Right atrium auricular region (tissue), 2 donors: ENCODE measurements at regions not wholly inside any gene's neighbourhood (a gene's known extent, or its start where the extent isn't known, plus 50 kb on each side); places are given as distances from the start of the nearest gene placed in this dataset.

Source experiments
- DNase-seq: peaks from one replicate; pipeline ENCODE4 v3.0.0-alpha.2; 2019; ENCODE audit warnings: low spot score
- H3K27ac ChIP-seq, 2 donors: fragments of 200-600 bp; sonication (generic); 1 replicate in 1 of 2; 2 replicates in 1 of 2; pipeline ENCODE4 v1.5.1; 2016 to 2019
- H3K27me3 ChIP-seq, 2 donors: fragments of 200-600 bp; sonication (generic); one replicate each; pipeline versions ENCODE4 v1.5.1 to v1.6.0; 2017 to 2019
- H3K36me3 ChIP-seq: fragments of 200-600 bp; sonication (generic); one replicate; pipeline ENCODE4 v1.5.1; 2016
- H3K4me1 ChIP-seq, 2 donors: fragments of 200-600 bp; sonication (generic); one replicate each; pipeline versions ENCODE4 v1.5.1 to v1.6.0; 2017 to 2019
- H3K4me3 ChIP-seq, 2 donors: fragments of 200-600 bp; sonication (generic); 1 replicate in 1 of 2; 2 replicates in 1 of 2; pipeline ENCODE4 v1.5.1; 2017 to 2019; ENCODE audit warnings: mild to moderate bottlenecking in 1 of 2, moderate library complexity in 1 of 2
- H3K9me3 ChIP-seq, 2 donors: fragments of 200-600 bp; sonication (generic); one replicate each; pipeline ENCODE4 v1.5.1; 2019
- TF ChIP-seq, protein P1 (sequence below), 2 donors: fragments of 200-600 bp; sonication (generic); IDR thresholded peaks; one replicate each; pipeline ENCODE4 v1.5.1; 2019; ENCODE audit warnings: antibody characterized with exemption in 2 of 2

DNA sequence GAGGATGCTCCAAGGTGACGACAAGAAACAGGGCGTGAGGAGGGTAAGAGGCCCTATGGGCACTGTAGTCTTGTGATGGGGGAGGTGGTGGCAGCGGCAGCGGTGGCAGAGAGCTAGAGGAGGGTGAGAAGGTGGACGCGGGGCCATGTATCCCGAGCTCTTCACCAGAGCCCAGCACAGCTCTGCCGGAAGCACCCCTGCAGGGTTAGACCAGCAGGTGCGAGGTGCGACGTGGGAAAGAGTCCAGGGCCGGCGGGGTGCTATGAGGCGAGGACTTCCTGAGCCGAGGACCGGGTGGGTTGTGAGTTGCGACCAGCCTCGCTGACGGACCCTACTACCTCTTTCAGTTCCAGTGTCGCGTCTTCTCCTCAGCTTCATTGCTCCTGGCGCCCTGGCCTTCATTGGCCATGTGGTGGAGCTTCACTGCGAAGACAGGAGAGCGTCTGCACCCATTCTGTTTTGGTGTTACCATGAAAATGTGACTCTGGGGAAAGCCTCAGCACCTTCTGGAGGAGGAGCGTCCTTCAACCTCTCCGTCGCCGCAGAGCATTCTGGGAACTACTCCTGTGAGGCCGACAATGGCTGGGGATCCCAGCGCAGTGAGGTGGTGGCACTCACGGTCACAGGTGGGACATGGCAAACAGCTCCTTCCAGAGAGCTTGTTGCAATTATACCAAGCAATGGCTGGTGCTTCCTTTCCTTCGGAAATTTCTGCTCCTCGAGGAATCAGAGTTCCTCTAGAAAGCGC is 67.9 kb upstream of the KIRREL1 start:
- TF ChIP-seq, protein P1, sequence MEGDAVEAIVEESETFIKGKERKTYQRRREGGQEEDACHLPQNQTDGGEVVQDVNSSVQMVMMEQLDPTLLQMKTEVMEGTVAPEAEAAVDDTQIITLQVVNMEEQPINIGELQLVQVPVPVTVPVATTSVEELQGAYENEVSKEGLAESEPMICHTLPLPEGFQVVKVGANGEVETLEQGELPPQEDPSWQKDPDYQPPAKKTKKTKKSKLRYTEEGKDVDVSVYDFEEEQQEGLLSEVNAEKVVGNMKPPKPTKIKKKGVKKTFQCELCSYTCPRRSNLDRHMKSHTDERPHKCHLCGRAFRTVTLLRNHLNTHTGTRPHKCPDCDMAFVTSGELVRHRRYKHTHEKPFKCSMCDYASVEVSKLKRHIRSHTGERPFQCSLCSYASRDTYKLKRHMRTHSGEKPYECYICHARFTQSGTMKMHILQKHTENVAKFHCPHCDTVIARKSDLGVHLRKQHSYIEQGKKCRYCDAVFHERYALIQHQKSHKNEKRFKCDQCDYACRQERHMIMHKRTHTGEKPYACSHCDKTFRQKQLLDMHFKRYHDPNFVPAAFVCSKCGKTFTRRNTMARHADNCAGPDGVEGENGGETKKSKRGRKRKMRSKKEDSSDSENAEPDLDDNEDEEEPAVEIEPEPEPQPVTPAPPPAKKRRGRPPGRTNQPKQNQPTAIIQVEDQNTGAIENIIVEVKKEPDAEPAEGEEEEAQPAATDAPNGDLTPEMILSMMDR (IDR thresholded peaks at IDR 0.05) = no peak
- no peak overlapping the region for H3K4me3 ChIP-seq

DNA sequence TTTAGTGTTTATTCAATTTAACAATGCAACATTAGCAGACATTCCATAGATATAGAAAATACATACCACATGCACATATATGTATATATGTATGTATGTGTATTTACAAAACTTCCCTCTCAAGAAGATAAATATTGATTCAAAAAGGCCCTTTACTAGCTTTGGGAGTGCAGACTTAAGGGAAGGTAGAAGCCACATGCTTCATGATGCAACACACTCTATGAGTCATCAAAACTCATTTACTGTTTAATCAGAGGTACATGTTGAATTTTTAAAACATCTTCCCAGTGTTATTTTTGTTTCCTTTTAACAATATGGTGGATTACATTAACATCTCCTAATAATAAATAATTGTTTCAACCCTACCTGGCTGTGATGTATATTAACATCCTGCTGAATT is 61.4 kb upstream of the KIRREL1 start:
- TF ChIP-seq, protein P1 (IDR thresholded peaks at IDR 0.05) = no peak
- no peak for DNase-seq
- Histone ChIP-seq H3K9me3 (no peaks in the 10 kb centered on the region), H3K27me3 (no peaks in the 10 kb centered on the region), H3K4me1 (no peaks in the 10 kb centered on the region), H3K36me3 (no peaks in the 10 kb centered on the region), H3K27ac (no peak overlapping the region), H3K4me3 (no peak overlapping the region)

More for the DNA sequence above, 67.9 kb upstream of the KIRREL1 start:
- Histone ChIP-seq H3K36me3 (no peaks in the 10 kb centered on the region), H3K9me3 (no peaks in the 10 kb centered on the region), H3K27ac (no peak overlapping the region), H3K4me1 (no peaks in the 10 kb centered on the region), H3K27me3 (no peaks in the 10 kb centered on the region)
- no peak for DNase-seq

DNA sequence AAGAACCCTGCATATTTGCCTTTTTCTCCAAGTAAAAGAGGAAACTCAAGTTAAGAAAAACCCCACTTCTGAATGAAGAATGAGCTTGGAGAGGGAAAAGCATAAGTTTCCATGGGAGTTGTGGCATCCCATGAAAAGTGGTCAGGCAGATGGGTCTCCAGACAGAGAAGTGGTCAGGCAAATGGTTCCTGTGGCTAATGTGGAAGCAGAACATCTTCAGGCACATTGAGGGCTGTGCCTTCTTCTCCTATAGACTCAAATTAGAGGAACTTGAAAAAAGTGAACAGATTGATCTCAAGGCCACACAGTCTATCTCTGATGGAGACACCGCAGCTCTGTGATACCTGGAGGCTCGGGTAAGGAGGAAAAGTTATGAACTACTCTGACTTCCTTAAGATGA is 55.7 kb upstream of the KIRREL1 start:
- H3K4me1 ChIP-seq = no peaks in the 10 kb centered on the region
- H3K27ac ChIP-seq = no peak overlapping the region
- H3K9me3 ChIP-seq = no peaks in the 10 kb centered on the region
- H3K27me3 ChIP-seq = no peaks in the 10 kb centered on the region
- TF ChIP-seq, protein P1 (IDR thresholded peaks at IDR 0.05) = no peak
- H3K36me3 ChIP-seq = no peaks in the 10 kb centered on the region
- DNase-seq = no peak
- H3K4me3 ChIP-seq = no peak overlapping the region

DNA sequence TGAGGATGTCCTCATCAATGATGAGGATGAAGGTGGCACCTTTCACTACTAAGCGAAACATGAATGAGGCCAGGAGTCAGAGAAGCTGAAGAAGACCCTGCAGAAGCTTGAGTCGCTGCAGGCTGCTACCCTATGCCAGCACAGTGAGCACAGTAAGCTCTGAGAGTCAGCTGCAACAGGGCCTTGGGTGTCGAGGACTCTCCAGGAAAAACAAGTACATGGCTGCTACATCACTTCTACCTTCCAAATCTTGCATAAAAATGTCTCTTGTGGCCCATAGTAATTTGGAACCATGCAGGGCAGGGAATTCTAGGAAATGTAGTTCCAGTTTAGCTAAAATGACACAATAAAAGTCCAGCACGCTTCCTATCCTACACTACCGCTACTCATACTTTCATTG is 51.5 kb upstream of the KIRREL1 start:
- no peaks in the 10 kb centered on the region for H3K27me3 ChIP-seq
- no peak for DNase-seq
- H3K36me3 ChIP-seq = no peaks in the 10 kb centered on the region
- H3K4me3 ChIP-seq = no peak overlapping the region
- H3K4me1 ChIP-seq = no peaks in the 10 kb centered on the region
- H3K9me3 ChIP-seq = no peaks in the 10 kb centered on the region
- no peak overlapping the region for H3K27ac ChIP-seq
- TF ChIP-seq, protein P1 (IDR thresholded peaks at IDR 0.05) = no peak
